ENCODE measurements at regions not wholly inside any gene's neighbourhood (a gene's known extent, or its start where the extent isn't known, plus 50 kb on each side); places are given as distances from the start of the nearest gene placed in this dataset.

DNA sequence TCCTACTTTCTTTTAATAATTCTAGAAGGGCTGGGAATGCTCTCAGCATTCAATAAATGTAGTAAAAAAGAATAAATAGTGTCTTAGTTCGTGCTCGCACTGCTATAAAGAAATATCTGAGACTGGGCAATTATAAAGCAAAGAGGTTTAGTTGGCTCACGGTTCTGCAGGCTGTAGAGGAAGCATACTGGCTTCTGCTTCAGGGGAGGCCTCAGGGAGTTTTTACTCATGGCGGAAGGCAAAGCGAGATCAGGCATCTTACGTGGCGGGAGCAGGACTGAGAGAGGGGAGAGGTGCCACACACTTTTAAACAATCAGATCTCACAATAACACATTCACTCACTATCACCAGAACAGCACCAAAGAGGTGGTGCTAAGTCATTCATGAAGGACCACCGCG, 103.0 kb upstream of the UBE2E2 start:
- DNase-seq (ENCODE audit: low read depth, low spot score) (no peak), ATAC-seq (no peak)
- ChIA-PET CTCF (no interaction called here), POLR2A (no interaction called here), RAD21 (ENCODE audit: low non-redundant PET in 1 of 2, low total read pairs in 2 of 2, uncharacterized antibody in 2 of 2, unreplicated experiment in 2 of 2) (no interaction called here)
- TF ChIP-seq EGR1 (IDR thresholded peaks at IDR 0.05; ENCODE audit: low read depth): no peak
- TF ChIP-seq FOSL1 (IDR thresholded peaks at IDR 0.05; ENCODE audit: low read depth): no peak
- TF ChIP-seq ELF1 (IDR thresholded peaks at IDR 0.05; ENCODE audit: borderline replicate concordance, low read depth): no peak
- TF ChIP-seq RAD21 (IDR thresholded peaks at IDR 0.05; ENCODE audit: low read depth): no peak
- TF ChIP-seq, protein P1, sequence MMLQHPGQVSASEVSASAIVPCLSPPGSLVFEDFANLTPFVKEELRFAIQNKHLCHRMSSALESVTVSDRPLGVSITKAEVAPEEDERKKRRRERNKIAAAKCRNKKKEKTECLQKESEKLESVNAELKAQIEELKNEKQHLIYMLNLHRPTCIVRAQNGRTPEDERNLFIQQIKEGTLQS (IDR thresholded peaks at IDR 0.05): no peak
- TF ChIP-seq, protein P2, sequence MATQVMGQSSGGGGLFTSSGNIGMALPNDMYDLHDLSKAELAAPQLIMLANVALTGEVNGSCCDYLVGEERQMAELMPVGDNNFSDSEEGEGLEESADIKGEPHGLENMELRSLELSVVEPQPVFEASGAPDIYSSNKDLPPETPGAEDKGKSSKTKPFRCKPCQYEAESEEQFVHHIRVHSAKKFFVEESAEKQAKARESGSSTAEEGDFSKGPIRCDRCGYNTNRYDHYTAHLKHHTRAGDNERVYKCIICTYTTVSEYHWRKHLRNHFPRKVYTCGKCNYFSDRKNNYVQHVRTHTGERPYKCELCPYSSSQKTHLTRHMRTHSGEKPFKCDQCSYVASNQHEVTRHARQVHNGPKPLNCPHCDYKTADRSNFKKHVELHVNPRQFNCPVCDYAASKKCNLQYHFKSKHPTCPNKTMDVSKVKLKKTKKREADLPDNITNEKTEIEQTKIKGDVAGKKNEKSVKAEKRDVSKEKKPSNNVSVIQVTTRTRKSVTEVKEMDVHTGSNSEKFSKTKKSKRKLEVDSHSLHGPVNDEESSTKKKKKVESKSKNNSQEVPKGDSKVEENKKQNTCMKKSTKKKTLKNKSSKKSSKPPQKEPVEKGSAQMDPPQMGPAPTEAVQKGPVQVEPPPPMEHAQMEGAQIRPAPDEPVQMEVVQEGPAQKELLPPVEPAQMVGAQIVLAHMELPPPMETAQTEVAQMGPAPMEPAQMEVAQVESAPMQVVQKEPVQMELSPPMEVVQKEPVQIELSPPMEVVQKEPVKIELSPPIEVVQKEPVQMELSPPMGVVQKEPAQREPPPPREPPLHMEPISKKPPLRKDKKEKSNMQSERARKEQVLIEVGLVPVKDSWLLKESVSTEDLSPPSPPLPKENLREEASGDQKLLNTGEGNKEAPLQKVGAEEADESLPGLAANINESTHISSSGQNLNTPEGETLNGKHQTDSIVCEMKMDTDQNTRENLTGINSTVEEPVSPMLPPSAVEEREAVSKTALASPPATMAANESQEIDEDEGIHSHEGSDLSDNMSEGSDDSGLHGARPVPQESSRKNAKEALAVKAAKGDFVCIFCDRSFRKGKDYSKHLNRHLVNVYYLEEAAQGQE (IDR thresholded peaks at IDR 0.05; ENCODE audit: low read depth): no peak
- TF ChIP-seq CEBPB (IDR thresholded peaks at IDR 0.05; ENCODE audit: low read depth): no peak
- TF ChIP-seq POLR2AphosphoS5 (IDR thresholded peaks at IDR 0.05; ENCODE audit: low read depth, low read length): no peak
- TF ChIP-seq JUND (IDR thresholded peaks at IDR 0.05): no peak
- no peak for TF ChIP-seq SIN3A (IDR thresholded peaks at IDR 0.05; ENCODE audit: low read depth)
- no peak for TF ChIP-seq EZH2phosphoT487 (IDR thresholded peaks at IDR 0.05; ENCODE audit: borderline replicate concordance)
- TF ChIP-seq ZFX (IDR thresholded peaks at IDR 0.05): no peak
- no peak for TF ChIP-seq SP1 (IDR thresholded peaks at IDR 0.05; ENCODE audit: low read depth)
- H3K79me2 ChIP-seq (ENCODE audit: insufficient read depth, low read length): no peaks in the 10 kb centered on the region
- H3K27me3 ChIP-seq (ENCODE audit: insufficient read depth, low read length): no peaks in the 10 kb centered on the region
- H3K9me3 ChIP-seq (ENCODE audit: control insufficient read depth in 1 of 2, insufficient read depth in 1 of 2, low read depth in 1 of 2, low read length in 2 of 2): no peaks in the 10 kb centered on the region
- intact Hi-C loops (cut with micrococcal nuclease): no loop called here
- no peak overlapping the region for H3K4me3 ChIP-seq (replicated peaks in 1 of 2; ENCODE audit: low read depth in 1 of 2, low read length in 2 of 2)
- H3K9ac ChIP-seq (ENCODE audit: low read length): no peak overlapping the region
- no peak overlapping the region for H2AFZ ChIP-seq (ENCODE audit: low read depth, low read length, poor library complexity, severe bottlenecking)
- no peaks in the 10 kb centered on the region for H3K9me2 ChIP-seq (ENCODE audit: insufficient read depth)
- no peaks in the 10 kb centered on the region for H4K20me1 ChIP-seq (ENCODE audit: insufficient read depth)
- H3K27ac ChIP-seq (ENCODE audit: low read depth, low read length): no peak overlapping the region
- peaks cover 0 to under 1% of the 10 kb centered on the region in 2 experiments; a peak in 2 of 4 replicates for H3K4me1 ChIP-seq (ENCODE audit: control insufficient read depth in 1 of 2, insufficient read depth in 2 of 2, low read length in 2 of 2)
- no TSS peak for BruUV-seq (replicated peaks)
- no peaks in the 10 kb centered on the region for H3K36me3 ChIP-seq (ENCODE audit: control insufficient read depth in 1 of 2, insufficient read depth in 2 of 2, low read length in 2 of 2)
- no peak overlapping the region for H3K4me2 ChIP-seq (ENCODE audit: low read length)
